ENCODE measurements at regions not wholly inside any gene's neighbourhood (a gene's known extent, or its start where the extent isn't known, plus 50 kb on each side); places are given as distances from the start of the nearest gene placed in this dataset.
A peak's percentile ranks its signal among the peaks of the same experiment; 100 is the strongest.

- Mint-ChIP-seq H3K4me3 (no peak overlapping the region), H3K9me3 (no peaks in the 10 kb centered on the region), H3K27ac (no peak overlapping the region), H3K27me3 (no peaks in the 10 kb centered on the region), H3K36me3 (peaks cover 11% of the 10 kb centered on the region), H3K4me1 (peaks cover 37% of the 10 kb centered on the region)
- CTCF ChIA-PET: no interaction called here
- DNase-seq: no peak
Measured at GRCh38 chr10:30793093-30793492, 163.5 kb upstream of the LYZL2 start.

- no peaks in the 10 kb centered on the region for H3K9me3 Mint-ChIP-seq
- H3K4me3 Mint-ChIP-seq: peak overlapping the region; percentile 14
- CTCF ChIA-PET: no interaction called here
- H3K27me3 Mint-ChIP-seq: no peaks in the 10 kb centered on the region
- peaks cover 38% of the 10 kb centered on the region for H3K4me1 Mint-ChIP-seq
- peak overlapping the region; percentile 87 for H3K27ac Mint-ChIP-seq
- H3K36me3 Mint-ChIP-seq: peaks cover 11% of the 10 kb centered on the region
- peak; percentile 28 for DNase-seq
Measured at GRCh38 chr10:30792025-30792424, 162.5 kb upstream of the LYZL2 start.

GRCh38 chr10:30791197-30791611 is 161.7 kb upstream of the LYZL2 start:
- Mint-ChIP-seq H3K36me3 (peaks cover 11% of the 10 kb centered on the region), H3K4me1 (peaks cover 38% of the 10 kb centered on the region), H3K9me3 (no peaks in the 10 kb centered on the region), H3K27ac (peak overlapping the region; percentile 87), H3K4me3 (no peak overlapping the region), H3K27me3 (peaks cover 2% of the 10 kb centered on the region)
- DNase-seq: no peak
- CTCF ChIA-PET: no interaction called here

GRCh38 chr10:30789806-30790205 is 160.3 kb upstream of the LYZL2 start:
- no peak overlapping the region for H3K4me3 Mint-ChIP-seq
- H3K9me3 Mint-ChIP-seq: no peaks in the 10 kb centered on the region
- peaks cover 10% of the 10 kb centered on the region for H3K27me3 Mint-ChIP-seq
- CTCF ChIA-PET: interaction anchor here (0.6 kb wide), 1 partner anchor 172 kb away, joined by 3 read pairs; no protein-coding TSS in a partner anchor
- H3K27ac Mint-ChIP-seq: no peak overlapping the region
- peak; percentile 31 for DNase-seq
- peaks cover 41% of the 10 kb centered on the region for H3K4me1 Mint-ChIP-seq
- peaks cover 11% of the 10 kb centered on the region for H3K36me3 Mint-ChIP-seq

GRCh38 chr10:30788307-30788706 is 158.8 kb upstream of the LYZL2 start:
- peaks cover 53% of the 10 kb centered on the region for H3K4me1 Mint-ChIP-seq
- peaks cover 17% of the 10 kb centered on the region for H3K27me3 Mint-ChIP-seq
- H3K9me3 Mint-ChIP-seq: no peaks in the 10 kb centered on the region
- DNase-seq: no peak
- no peak overlapping the region for H3K27ac Mint-ChIP-seq
- no peak overlapping the region for H3K4me3 Mint-ChIP-seq
- peaks cover 8% of the 10 kb centered on the region for H3K36me3 Mint-ChIP-seq
- CTCF ChIA-PET: no interaction called here

- no peak for DNase-seq
- Mint-ChIP-seq H3K9me3 (no peaks in the 10 kb centered on the region), H3K27me3 (peaks cover 17% of the 10 kb centered on the region), H3K27ac (no peak overlapping the region), H3K4me3 (no peak overlapping the region), H3K4me1 (peaks cover 39% of the 10 kb centered on the region), H3K36me3 (peaks cover 5% of the 10 kb centered on the region)
- CTCF ChIA-PET: interaction anchor here (0.7 to 1.0 kb wide), 2 partner anchors 99 to 196 kb away, joined by 3 read pairs; no protein-coding TSS in a partner anchor
Measured at GRCh38 chr10:30786906-30787305, 157.4 kb upstream of the LYZL2 start.

- CTCF ChIA-PET: interaction anchor here (0.7 to 1.5 kb wide), 4 partner anchors 9 to 196 kb away, joined by 3 read pairs; no protein-coding TSS in a partner anchor
- Mint-ChIP-seq H3K36me3 (peaks cover 3% of the 10 kb centered on the region), H3K27me3 (peaks cover 17% of the 10 kb centered on the region), H3K9me3 (no peaks in the 10 kb centered on the region), H3K4me3 (peak overlapping the region; percentile 19), H3K4me1 (peaks cover 32% of the 10 kb centered on the region), H3K27ac (no peak overlapping the region)
- no peak for DNase-seq
Measured at GRCh38 chr10:30786131-30786530, 156.6 kb upstream of the LYZL2 start.

- Mint-ChIP-seq H3K27me3 (peaks cover 17% of the 10 kb centered on the region), H3K4me3 (peak overlapping the region; percentile 66), H3K27ac (no peak overlapping the region), H3K9me3 (no peaks in the 10 kb centered on the region), H3K36me3 (peaks cover 3% of the 10 kb centered on the region), H3K4me1 (peaks cover 26% of the 10 kb centered on the region)
- peak; percentile 45 for DNase-seq
- CTCF ChIA-PET: interaction anchor here (0.6 to 3.5 kb wide), 22 partner anchors 26 to 1023 kb away, joined by 3 to 19 read pairs (median 4); partner anchors contain the start of gene ZNF438
Measured at GRCh38 chr10:30784897-30785605, 155.5 kb upstream of the LYZL2 start.

- H3K4me1 Mint-ChIP-seq: peaks cover 22% of the 10 kb centered on the region
- DNase-seq: no peak
- peak overlapping the region; percentile 66 for H3K4me3 Mint-ChIP-seq
- H3K9me3 Mint-ChIP-seq: no peaks in the 10 kb centered on the region
- no peaks in the 10 kb centered on the region for H3K36me3 Mint-ChIP-seq
- peak overlapping the region; percentile 60 for H3K27ac Mint-ChIP-seq
- peaks cover 20% of the 10 kb centered on the region for H3K27me3 Mint-ChIP-seq
- CTCF ChIA-PET: interaction anchor here (0.7 to 3.5 kb wide), 22 partner anchors 12 to 1024 kb away, joined by 3 to 19 read pairs (median 4); partner anchors contain the start of gene ZNF438
Measured at GRCh38 chr10:30784524-30784896, 155.0 kb upstream of the LYZL2 start.

- no peaks in the 10 kb centered on the region for H3K9me3 Mint-ChIP-seq
- DNase-seq: peak; percentile 89
- peaks cover 21% of the 10 kb centered on the region for H3K4me1 Mint-ChIP-seq
- CTCF ChIA-PET: interaction anchor here (0.7 to 3.5 kb wide), 28 partner anchors 12 to 1024 kb away, joined by 3 to 19 read pairs (median 4); partner anchors contain the start of gene ZNF438
- H3K36me3 Mint-ChIP-seq: no peaks in the 10 kb centered on the region
- H3K4me3 Mint-ChIP-seq: peak overlapping the region; percentile 66
- peak overlapping the region; percentile 60 for H3K27ac Mint-ChIP-seq
- H3K27me3 Mint-ChIP-seq: peaks cover 25% of the 10 kb centered on the region
Measured at GRCh38 chr10:30783939-30784501, 154.5 kb upstream of the LYZL2 start.

GRCh38 chr10:30782537-30783461 is 153.2 kb upstream of the LYZL2 start:
- no peak for DNase-seq
- Mint-ChIP-seq H3K9me3 (no peaks in the 10 kb centered on the region), H3K27ac (no peak overlapping the region), H3K27me3 (peaks cover 32% of the 10 kb centered on the region), H3K4me3 (no peak overlapping the region), H3K4me1 (peaks cover 15% of the 10 kb centered on the region), H3K36me3 (no peaks in the 10 kb centered on the region)
- CTCF ChIA-PET: interaction anchor here (0.6 to 3.5 kb wide), 24 partner anchors 11 to 1025 kb away, joined by 3 to 19 read pairs (median 4); partner anchors contain the start of gene ZNF438

GRCh38 chr10:30782157-30782536 is 152.6 kb upstream of the LYZL2 start:
- Mint-ChIP-seq H3K9me3 (no peaks in the 10 kb centered on the region), H3K4me3 (no peak overlapping the region), H3K27ac (no peak overlapping the region)

GRCh38 chr10:30781670-30782121 is 152.1 kb upstream of the LYZL2 start:
- Mint-ChIP-seq H3K9me3 (no peaks in the 10 kb centered on the region), H3K27me3 (peaks cover 34% of the 10 kb centered on the region), H3K27ac (no peak overlapping the region), H3K36me3 (no peaks in the 10 kb centered on the region), H3K4me1 (peaks cover 15% of the 10 kb centered on the region), H3K4me3 (no peak overlapping the region)
- no peak for DNase-seq
- CTCF ChIA-PET: interaction anchor here (0.9 to 1.2 kb wide), 2 partner anchors 29 to 30 kb away, joined by 3 read pairs; no protein-coding TSS in a partner anchor

More at GRCh38 chr10:30782157-30782536, 152.6 kb upstream of the LYZL2 start:
- CTCF ChIA-PET: interaction anchor here (0.6 to 3.5 kb wide), 4 partner anchors 45 to 1026 kb away, joined by 3 to 19 read pairs (median 10); no protein-coding TSS in a partner anchor
- DNase-seq: no peak
- Mint-ChIP-seq H3K4me1 (peaks cover 15% of the 10 kb centered on the region), H3K27me3 (peaks cover 32% of the 10 kb centered on the region), H3K36me3 (no peaks in the 10 kb centered on the region)

GRCh38 chr10:30778769-30779168 is 149.2 kb upstream of the LYZL2 start:
- Mint-ChIP-seq H3K4me1 (peaks cover 3% of the 10 kb centered on the region), H3K9me3 (no peaks in the 10 kb centered on the region)
- CTCF ChIA-PET: no interaction called here

More at GRCh38 chr10:30778769-30779168, 149.2 kb upstream of the LYZL2 start:
- Mint-ChIP-seq H3K27me3 (peaks cover 20% of the 10 kb centered on the region), H3K36me3 (no peaks in the 10 kb centered on the region), H3K27ac (no peak overlapping the region), H3K4me3 (no peak overlapping the region)
- DNase-seq: no peak

All from activated naive CD4-positive, alpha-beta T cell treated with anti-CD3 and anti-CD28 coated beads, Interleukin-2, amount 10 ng/mL, durations not matched to agents 7 days and 5 days (primary cell).